GM19239 (cell line): ENCODE measurements at regions not wholly inside any gene's neighbourhood (a gene's known extent, or its start where the extent isn't known, plus 50 kb on each side); places are given as distances from the start of the nearest gene placed in this dataset.
"Not testable (repeated sequence)": the region's sequence is repeated elsewhere in the genome, so short reads cannot be mapped to it uniquely, and the experiment has no call there.

Source experiments
- DNase-seq: peaks from one replicate; pipeline ENCODE4 v3.0.0; 2011; ENCODE audit warnings: low spot score; ENCODE audit not compliant: insufficient read length
- FAIRE-seq: peaks from 2 replicates; lab custom pipeline; 2011; peaks lifted over from hg19 to GRCh38; lab: Jason Lieb, UNC

- FAIRE-seq (no peak), DNase-seq (no peak)
Measured at GRCh38 chr17:34012709-34013375, 242.2 kb upstream of the CCL2 start.

DNA sequence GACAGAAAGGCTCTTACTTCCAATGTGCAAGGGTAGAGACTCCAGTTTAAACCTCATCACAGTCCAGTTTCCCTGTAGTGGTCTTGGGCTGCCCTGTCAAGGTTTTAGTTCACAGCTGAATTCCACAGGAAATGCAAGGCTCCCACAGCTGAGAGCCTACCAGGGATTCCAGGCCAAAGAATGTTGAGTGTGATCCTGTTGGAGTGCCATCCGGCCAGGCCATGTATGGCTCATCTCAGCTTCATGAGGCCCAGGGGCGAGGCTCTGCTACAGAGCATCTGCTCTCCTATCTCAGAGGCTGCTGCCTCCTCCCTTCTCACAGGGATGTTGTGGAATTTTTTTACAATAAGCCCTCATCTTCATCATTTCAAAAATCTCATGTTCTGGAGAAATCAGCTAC lies 239.8 kb upstream of the CCL2 start:
- no peak for FAIRE-seq
- no peak for DNase-seq

- no peak for FAIRE-seq
- no peak for DNase-seq
Measured at GRCh38 chr17:34024386-34024785, 230.7 kb upstream of the CCL2 start.

DNA sequence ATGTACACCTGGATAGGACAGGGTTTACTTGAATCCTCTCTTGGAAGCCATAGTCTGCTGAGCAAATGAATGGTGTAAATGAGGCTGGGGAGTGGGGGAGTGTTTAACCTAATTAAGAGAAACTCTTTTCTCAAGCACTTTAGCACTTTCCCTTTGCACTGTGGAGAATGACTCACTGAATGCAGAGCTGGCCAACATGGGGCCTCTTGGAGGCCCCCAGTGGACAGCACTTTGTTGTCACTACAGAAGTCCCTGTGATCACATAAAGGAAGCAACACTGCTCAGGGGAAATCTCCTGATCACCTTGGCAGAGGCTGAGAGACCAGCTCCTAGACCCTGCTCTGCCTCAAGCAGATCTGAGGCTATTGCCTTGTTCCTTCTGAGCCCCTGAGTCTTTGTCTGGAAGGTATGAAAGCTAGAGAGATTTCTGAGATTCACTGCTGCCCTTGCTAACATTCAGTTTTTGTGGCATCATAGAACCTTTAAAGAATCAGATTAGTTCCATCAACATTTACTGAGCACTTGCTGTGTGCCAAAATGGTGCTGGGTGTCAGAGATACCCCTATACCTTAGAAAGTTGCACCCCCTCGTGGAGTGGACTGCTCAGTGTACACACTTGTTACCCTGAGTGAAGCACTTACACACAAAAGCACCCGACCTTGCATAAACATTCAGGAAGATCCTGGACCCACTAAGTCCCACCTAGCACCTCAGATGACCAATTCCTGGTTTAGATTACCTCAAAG lies 230.1 kb upstream of the CCL2 start:
- no peak for DNase-seq
- no peak for FAIRE-seq

GRCh38 chr17:34030601-34031000 lies 224.5 kb upstream of the CCL2 start:
- not testable (repeated sequence) for FAIRE-seq, DNase-seq

- DNase-seq, FAIRE-seq: not testable (repeated sequence)
Measured at GRCh38 chr17:34032305-34032704, 222.8 kb upstream of the CCL2 start.

DNA sequence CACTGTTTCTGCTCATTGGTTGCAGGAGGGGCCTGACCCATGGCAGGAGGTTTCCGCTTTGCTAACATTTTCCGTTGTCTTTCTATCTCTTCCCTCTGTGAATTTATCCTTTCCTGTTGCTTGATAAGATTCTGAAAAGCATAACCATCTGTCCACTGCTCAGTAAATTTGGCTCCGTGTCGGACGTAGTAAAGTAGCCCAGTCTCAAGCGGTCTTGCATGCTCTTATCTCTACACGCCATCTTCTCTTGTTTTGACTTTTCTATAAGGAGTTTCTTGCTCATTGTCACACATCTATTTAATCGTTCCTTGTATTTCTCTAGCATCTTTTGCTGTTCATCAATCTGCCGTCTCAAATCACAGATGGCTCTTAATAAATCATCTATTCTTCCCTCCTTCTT lies 216.3 kb upstream of the CCL2 start:
- not testable (repeated sequence) for FAIRE-seq, DNase-seq

DNA sequence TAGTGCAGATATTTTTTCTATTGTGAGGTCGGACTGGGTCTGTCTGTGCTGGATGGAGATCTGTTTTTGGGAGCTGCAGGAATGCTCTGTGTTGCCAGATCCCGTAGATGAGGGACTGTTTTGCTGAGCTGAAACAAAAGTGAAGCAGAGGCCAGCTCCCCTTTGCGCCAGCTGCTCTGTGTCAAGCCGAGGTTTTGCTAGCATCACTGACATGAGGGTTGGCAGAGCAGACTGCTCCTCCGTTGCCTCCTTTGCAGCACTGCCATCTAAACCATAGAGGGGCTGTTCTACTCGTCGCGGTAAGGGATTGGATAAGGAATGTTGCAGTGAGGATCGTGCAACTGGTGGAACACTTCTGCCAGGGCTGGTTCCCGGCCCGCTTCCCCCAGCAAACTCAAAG lies 215.9 kb upstream of the CCL2 start:
- FAIRE-seq, DNase-seq: not testable (repeated sequence)

GRCh38 chr17:34039759-34040555 lies 215.1 kb upstream of the CCL2 start:
- not testable (repeated sequence) for DNase-seq, FAIRE-seq

DNA sequence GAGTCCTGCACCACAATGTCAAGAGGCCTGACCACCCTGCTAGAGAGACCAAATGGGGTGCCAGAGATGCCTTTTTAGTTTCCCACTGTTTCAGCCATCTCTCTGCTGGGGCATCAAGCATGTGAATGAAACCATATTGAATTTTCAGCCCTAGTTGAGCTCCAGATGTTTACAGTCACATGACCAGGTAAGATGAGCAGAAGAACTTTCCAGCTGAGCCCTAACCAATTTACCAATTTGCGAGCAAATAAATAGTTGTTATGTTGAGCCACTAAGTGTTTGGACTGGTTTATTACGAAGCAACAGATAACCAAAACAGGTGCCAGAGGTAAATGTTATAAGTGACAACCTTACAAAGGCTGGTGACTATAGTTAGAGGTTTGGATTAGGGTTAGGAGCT lies 209.1 kb upstream of the CCL2 start:
- no peak for FAIRE-seq
- no peak for DNase-seq

GRCh38 chr17:34051046-34051445 lies 204.0 kb upstream of the CCL2 start:
- DNase-seq (no peak), FAIRE-seq (no peak)

- DNase-seq (no peak), FAIRE-seq (no peak)
Measured at GRCh38 chr17:34054495-34054894, 200.6 kb upstream of the CCL2 start.

- DNase-seq: no peak
- FAIRE-seq: no peak
Measured at GRCh38 chr17:34055606-34056005, 199.5 kb upstream of the CCL2 start.

GRCh38 chr17:34059423-34060220 lies 195.5 kb upstream of the CCL2 start:
- DNase-seq (no peak), FAIRE-seq (no peak)

DNA sequence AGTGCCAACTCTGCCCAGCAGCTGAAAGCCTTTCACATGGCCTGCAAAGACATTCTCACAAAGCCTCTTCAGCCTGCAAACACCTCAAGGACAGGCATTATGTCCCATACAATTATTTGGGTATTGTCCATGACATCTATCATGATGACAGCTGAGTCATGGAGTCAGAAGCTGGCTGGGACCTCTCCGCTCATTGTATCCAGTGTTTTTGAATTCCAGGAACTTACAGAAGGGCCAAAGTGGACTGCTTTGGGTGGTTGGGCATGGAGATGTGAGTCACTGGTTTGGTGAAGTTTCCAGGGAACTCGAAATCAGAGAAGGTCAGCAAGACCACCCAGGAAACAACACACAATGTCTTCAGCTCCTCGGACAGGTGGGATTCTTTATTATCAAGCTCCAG lies 188.6 kb upstream of the CCL2 start:
- DNase-seq: no peak
- no peak for FAIRE-seq

DNA sequence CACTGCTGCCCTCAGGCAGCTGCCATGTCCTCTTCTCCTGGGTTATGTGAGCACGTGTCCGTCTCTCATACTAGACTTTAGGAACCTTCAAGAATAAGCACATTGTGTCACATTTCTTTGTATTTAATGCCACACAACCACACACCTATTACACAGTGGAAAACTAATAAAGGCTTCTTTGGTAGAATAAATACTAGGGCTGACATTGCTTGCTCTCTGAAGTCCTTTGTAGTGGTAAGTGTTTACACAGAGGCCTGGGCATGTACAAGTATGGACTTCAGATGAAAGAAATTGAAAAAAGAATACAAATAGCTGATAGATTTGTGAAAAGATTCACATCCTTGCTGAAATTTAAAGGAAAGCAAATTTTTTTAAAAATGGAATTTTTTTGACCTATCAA lies 188.1 kb upstream of the CCL2 start:
- FAIRE-seq (no peak), DNase-seq (no peak)

DNA sequence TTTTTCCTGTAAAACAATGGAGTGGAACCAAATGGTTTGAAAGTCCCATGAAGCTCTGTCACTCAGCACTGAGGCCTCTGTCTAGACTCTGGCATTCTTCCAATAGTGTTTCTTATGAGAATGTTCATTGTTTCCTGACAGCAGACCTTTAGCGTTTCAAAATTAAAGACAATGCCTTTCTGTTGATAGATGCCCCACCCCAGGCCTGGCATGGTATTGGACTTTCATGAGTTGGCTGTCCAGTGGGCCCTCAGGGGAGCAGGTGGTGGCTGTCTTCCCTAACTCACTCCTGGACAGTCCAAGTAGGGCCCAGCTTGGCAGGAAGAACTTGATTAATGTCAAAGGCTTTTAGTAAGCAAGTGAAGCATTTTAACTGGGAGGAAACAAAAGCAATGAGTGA lies 186.5 kb upstream of the CCL2 start:
- FAIRE-seq (no peak), DNase-seq (no peak)

- FAIRE-seq (no peak), DNase-seq (no peak)
Measured at GRCh38 chr17:34070712-34071111, 184.4 kb upstream of the CCL2 start.

DNA sequence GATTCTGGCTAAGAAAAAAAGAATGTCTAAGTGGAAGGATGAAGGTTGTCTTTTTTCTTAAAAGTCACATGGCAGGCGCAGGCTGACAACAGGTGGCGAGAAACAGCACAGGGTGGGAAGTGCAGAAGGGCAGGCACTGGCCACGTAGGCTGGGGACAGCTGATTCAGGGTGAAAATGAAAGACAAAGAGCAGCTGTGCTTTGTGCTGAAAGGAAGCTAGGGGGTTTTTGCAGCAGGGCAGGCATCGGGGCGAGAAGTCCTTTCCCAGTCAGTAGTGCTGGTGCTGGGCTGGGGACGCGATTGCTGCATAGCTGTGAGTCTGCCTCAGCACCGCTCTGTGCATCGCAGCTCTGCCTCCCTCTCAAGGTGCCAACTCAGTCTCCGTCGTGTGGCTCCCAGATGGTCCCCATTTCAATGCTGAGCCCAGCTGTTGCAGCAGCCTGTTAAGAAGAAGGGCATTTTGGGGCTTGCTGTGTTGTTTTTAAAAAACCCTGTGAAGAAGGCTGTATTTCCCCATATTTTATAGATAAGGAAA lies 183.1 kb upstream of the CCL2 start:
- DNase-seq (no peak), FAIRE-seq (no peak)

- DNase-seq (no peak), FAIRE-seq (no peak)
Measured at GRCh38 chr17:34075076-34075475, 180.0 kb upstream of the CCL2 start.
